ENCODE measurements at regions not wholly inside any gene's neighbourhood (a gene's known extent, or its start where the extent isn't known, plus 50 kb on each side); places are given as distances from the start of the nearest gene placed in this dataset.

DNA sequence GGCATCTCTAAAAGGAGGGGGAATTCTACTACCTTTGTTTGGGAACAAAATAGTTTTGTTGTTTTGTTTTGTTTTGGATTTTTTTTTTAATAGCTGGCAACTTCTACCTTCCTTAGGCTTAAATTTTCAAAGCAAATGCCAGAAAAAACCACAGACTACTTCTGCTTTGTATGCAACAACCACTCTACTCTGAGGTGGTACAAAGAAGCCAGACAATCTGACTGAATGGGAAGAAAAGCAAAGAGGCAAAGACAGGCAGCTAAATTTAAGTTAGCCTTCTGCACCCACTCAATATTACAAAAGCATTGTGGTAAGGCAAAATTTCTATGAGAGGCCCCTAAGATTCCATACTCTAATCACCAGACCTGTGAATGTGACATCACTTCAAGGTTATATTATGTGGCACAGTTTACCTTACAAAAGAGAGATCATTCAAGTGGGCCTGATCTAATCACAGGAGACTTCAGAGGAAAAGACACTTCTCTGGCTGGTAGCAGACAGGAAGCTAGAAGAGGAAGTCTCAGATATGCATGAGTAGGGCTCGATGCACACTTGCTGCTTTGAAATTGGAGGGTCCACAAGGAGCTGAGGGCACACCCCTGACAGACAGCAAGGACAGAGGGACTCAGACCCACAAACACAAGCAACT lies 566.6 kb downstream of the RPS29 start:
- H3K4me1 ChIP-seq (ENCODE audit: control insufficient read depth in 1 of 2, extremely low read depth in 1 of 2, insufficient read depth in 2 of 2, low read length in 2 of 2) = no peaks in the 10 kb centered on the region
- POLR2A ChIA-PET = no interaction called here
- Mint-ChIP-seq H3K9me3 (peaks cover 0 to 3% (median 0%) of the 10 kb centered on the region in 3 donors), H3K36me3 (no peaks in the 10 kb centered on the region), H3K27me3 (no peaks in the 10 kb centered on the region), H3K4me3 (no peak overlapping the region), H3K4me1 (no peaks in the 10 kb centered on the region), H3K27ac (no peak overlapping the region)
- no peak overlapping the region for H3K27ac ChIP-seq (ENCODE audit: low read length)
- ATAC-seq (replicated peaks in 1 of 4) = no peak
- H3K27me3 ChIP-seq (replicated peaks in 1 of 2; ENCODE audit: control insufficient read depth in 2 of 2, extremely low read depth in 1 of 2, insufficient read depth in 2 of 2, low read length in 1 of 2) = no peaks in the 10 kb centered on the region
- H3K36me3 ChIP-seq (ENCODE audit: control insufficient read depth in 2 of 2, extremely low read depth in 1 of 2, insufficient read depth in 1 of 2, low read length in 1 of 2) = no peaks in the 10 kb centered on the region
- WGBS (ENCODE audit: insufficient coverage) = 0% methylated on average over 1 of the region's 1 CpG
- no peak for DNase-seq
- H3K4me3 ChIP-seq (ENCODE audit: control insufficient read depth in 1 of 2, extremely low read depth in 1 of 2, low read length in 1 of 2) = no peak overlapping the region
- CTCF ChIA-PET = no interaction called here
- H3K9me3 ChIP-seq = no peaks in the 10 kb centered on the region

DNA sequence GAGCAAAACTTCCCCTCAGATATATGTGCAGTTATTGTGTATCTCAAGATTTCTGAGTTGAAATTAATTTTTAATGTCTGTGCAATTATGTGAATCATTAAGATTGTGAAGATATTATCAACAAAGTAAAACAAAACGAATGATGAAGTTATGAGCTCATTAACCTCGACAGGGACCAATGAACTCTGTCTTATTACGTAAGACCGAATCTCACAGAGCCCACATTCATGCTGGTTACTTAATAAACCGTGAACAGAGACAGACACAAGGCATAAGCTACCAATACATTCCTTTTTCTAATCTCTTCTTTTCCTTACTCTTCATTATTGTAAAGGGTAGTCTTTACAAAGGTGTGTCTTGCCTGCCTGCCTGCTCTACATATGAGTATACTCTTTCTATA lies 568.7 kb downstream of the RPS29 start:
- Histone ChIP-seq H3K27ac (ENCODE audit: low read length) (no peak overlapping the region), H3K4me1 (ENCODE audit: control insufficient read depth in 1 of 2, extremely low read depth in 1 of 2, insufficient read depth in 2 of 2, low read length in 2 of 2) (no peaks in the 10 kb centered on the region), H3K9me3 (no peaks in the 10 kb centered on the region), H3K27me3 (replicated peaks in 1 of 2; ENCODE audit: control insufficient read depth in 2 of 2, extremely low read depth in 1 of 2, insufficient read depth in 2 of 2, low read length in 1 of 2) (no peaks in the 10 kb centered on the region), H3K4me3 (ENCODE audit: control insufficient read depth in 1 of 2, extremely low read depth in 1 of 2, low read length in 1 of 2) (no peak overlapping the region), H3K36me3 (ENCODE audit: control insufficient read depth in 2 of 2, extremely low read depth in 1 of 2, insufficient read depth in 1 of 2, low read length in 1 of 2) (no peaks in the 10 kb centered on the region)
- POLR2A ChIA-PET = no interaction called here
- Mint-ChIP-seq H3K27ac (no peak overlapping the region), H3K36me3 (no peaks in the 10 kb centered on the region), H3K4me1 (no peaks in the 10 kb centered on the region), H3K4me3 (no peak overlapping the region), H3K27me3 (no peaks in the 10 kb centered on the region), H3K9me3 (no peaks in the 10 kb centered on the region)
- DNase-seq (no peak), ATAC-seq (replicated peaks in 1 of 4) (no peak)
- CTCF ChIA-PET = no interaction called here
- 87% methylated on average over 4 of the region's 5 CpGs for WGBS (ENCODE audit: insufficient coverage)

DNA sequence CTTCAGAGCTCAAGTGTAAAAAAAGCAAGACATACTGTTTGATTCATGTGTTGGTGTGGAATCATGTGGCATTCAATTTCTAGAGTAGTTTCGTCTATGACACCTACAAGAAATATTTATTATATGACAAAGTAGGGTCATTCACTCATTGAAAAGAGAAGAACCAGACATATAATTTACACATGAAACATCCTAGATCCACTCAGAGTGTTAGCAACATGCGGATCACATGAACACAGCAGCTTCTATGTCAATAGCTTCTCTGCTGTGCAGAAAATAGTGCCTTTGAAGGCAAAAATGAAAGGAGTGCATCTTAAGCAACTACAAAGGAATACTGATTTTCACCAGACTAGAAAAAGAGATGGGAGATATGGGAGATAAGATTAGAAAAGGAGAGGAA lies 569.8 kb downstream of the RPS29 start:
- no CpG with 5 or more reads among the region's 2 CpGs for WGBS (ENCODE audit: insufficient coverage)
- no peak for ATAC-seq (replicated peaks in 1 of 4)
- Histone ChIP-seq H3K9me3 (no peaks in the 10 kb centered on the region), H3K36me3 (ENCODE audit: control insufficient read depth in 2 of 2, extremely low read depth in 1 of 2, insufficient read depth in 1 of 2, low read length in 1 of 2) (no peaks in the 10 kb centered on the region), H3K4me3 (ENCODE audit: control insufficient read depth in 1 of 2, extremely low read depth in 1 of 2, low read length in 1 of 2) (no peak overlapping the region), H3K27ac (ENCODE audit: low read length) (no peak overlapping the region), H3K27me3 (replicated peaks in 1 of 2; ENCODE audit: control insufficient read depth in 2 of 2, extremely low read depth in 1 of 2, insufficient read depth in 2 of 2, low read length in 1 of 2) (no peaks in the 10 kb centered on the region), H3K4me1 (ENCODE audit: control insufficient read depth in 1 of 2, extremely low read depth in 1 of 2, insufficient read depth in 2 of 2, low read length in 2 of 2) (no peaks in the 10 kb centered on the region)
- ChIA-PET CTCF (no interaction called here), POLR2A (no interaction called here)
- Mint-ChIP-seq H3K36me3 (no peaks in the 10 kb centered on the region), H3K4me1 (no peaks in the 10 kb centered on the region), H3K27me3 (no peaks in the 10 kb centered on the region), H3K27ac (no peak overlapping the region), H3K9me3 (no peaks in the 10 kb centered on the region), H3K4me3 (no peak overlapping the region)
- no peak for DNase-seq

DNA sequence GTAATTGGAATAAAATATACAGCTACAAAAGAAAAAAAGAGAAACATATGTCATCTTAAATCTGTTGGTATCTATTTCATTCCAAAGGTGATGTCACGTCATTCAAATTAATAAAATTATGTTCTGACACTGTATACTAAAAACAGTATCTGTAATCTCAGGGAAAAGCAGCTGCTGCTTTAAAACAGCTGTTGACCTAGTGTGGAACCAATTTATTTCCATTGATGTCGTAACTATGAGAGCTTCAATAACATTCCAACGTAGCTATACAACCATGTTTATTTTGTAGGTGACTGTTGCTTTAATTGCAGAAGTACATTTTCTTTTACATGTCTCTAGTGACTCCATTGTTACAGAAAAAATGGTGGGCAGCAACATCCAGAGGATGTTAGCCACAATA lies 571.7 kb downstream of the RPS29 start:
- no peak overlapping the region for H3K27ac ChIP-seq (ENCODE audit: low read length)
- H3K4me3 Mint-ChIP-seq = no peak overlapping the region
- no CpG with 5 or more reads among the region's 3 CpGs for WGBS (ENCODE audit: insufficient coverage)
- H3K27ac Mint-ChIP-seq = no peak overlapping the region
- H3K27me3 Mint-ChIP-seq = no peaks in the 10 kb centered on the region
- H3K9me3 ChIP-seq = no peaks in the 10 kb centered on the region
- peaks cover 0 to 4% (median 0%) of the 10 kb centered on the region in 3 donors for H3K9me3 Mint-ChIP-seq
- DNase-seq (no peak), ATAC-seq (replicated peaks in 1 of 4) (no peak)
- no peaks in the 10 kb centered on the region for H3K36me3 ChIP-seq (ENCODE audit: control insufficient read depth in 2 of 2, extremely low read depth in 1 of 2, insufficient read depth in 1 of 2, low read length in 1 of 2)
- no peaks in the 10 kb centered on the region for H3K27me3 ChIP-seq (replicated peaks in 1 of 2; ENCODE audit: control insufficient read depth in 2 of 2, extremely low read depth in 1 of 2, insufficient read depth in 2 of 2, low read length in 1 of 2)
- no peaks in the 10 kb centered on the region for H3K36me3 Mint-ChIP-seq
- no peaks in the 10 kb centered on the region for H3K4me1 Mint-ChIP-seq
- H3K4me3 ChIP-seq (ENCODE audit: control insufficient read depth in 1 of 2, extremely low read depth in 1 of 2, low read length in 1 of 2) = no peak overlapping the region
- H3K4me1 ChIP-seq (ENCODE audit: control insufficient read depth in 1 of 2, extremely low read depth in 1 of 2, insufficient read depth in 2 of 2, low read length in 2 of 2) = no peaks in the 10 kb centered on the region
- POLR2A ChIA-PET = interaction anchor here in 1 of 2 donors (0.6 kb wide), 1 partner anchor 59 kb away, joined by 4 read pairs; no protein-coding TSS in a partner anchor
- CTCF ChIA-PET = no interaction called here

DNA sequence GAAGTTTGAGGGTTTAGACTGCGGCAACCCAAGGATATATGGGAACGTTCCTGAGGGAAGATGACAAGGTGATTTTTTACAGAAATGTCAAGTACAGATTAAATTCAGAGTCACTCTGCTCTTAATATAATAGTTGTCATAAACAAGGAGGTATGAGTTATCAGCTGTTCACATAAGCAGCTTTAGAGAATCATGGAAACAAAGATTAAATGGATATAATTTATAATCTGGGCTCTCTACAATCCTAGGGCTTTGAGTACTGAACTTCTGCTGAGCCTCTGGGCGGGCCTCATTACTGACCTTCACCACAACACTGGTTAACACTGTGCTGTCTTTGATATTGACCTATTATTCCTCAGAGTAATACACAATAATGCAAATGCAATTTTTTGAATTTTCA lies 577.8 kb downstream of the RPS29 start:
- no peaks in the 10 kb centered on the region for H3K4me1 Mint-ChIP-seq
- no peaks in the 10 kb centered on the region for H3K4me1 ChIP-seq (ENCODE audit: control insufficient read depth in 1 of 2, extremely low read depth in 1 of 2, insufficient read depth in 2 of 2, low read length in 2 of 2)
- ATAC-seq (replicated peaks in 1 of 4) = no peak

GRCh38 chr14:48991141-48991540 lies 595.0 kb downstream of the RPS29 start:
- Mint-ChIP-seq H3K4me3 (no peak overlapping the region), H3K9me3 (peaks cover 0 to 4% (median 0%) of the 10 kb centered on the region in 3 donors), H3K27me3 (no peaks in the 10 kb centered on the region), H3K27ac (no peak overlapping the region), H3K36me3 (no peaks in the 10 kb centered on the region), H3K4me1 (no peaks in the 10 kb centered on the region)
- 90% methylated on average over 2 of the region's 4 CpGs for WGBS (ENCODE audit: insufficient coverage)
- H3K27me3 ChIP-seq (replicated peaks in 1 of 2; ENCODE audit: control insufficient read depth in 2 of 2, extremely low read depth in 1 of 2, insufficient read depth in 2 of 2, low read length in 1 of 2) = no peaks in the 10 kb centered on the region
- H3K27ac ChIP-seq (ENCODE audit: low read length) = no peak overlapping the region
- H3K4me1 ChIP-seq (ENCODE audit: control insufficient read depth in 1 of 2, extremely low read depth in 1 of 2, insufficient read depth in 2 of 2, low read length in 2 of 2) = no peaks in the 10 kb centered on the region
- ChIA-PET CTCF (no interaction called here), POLR2A (interaction anchor here in 1 of 2 donors (0.6 kb wide), 1 partner anchor 361 kb away, joined by 3 read pairs; no protein-coding TSS in a partner anchor)
- no peaks in the 10 kb centered on the region for H3K9me3 ChIP-seq
- ATAC-seq (replicated peaks in 1 of 4) (no peak), DNase-seq (no peak)
- no peaks in the 10 kb centered on the region for H3K36me3 ChIP-seq (ENCODE audit: control insufficient read depth in 2 of 2, extremely low read depth in 1 of 2, insufficient read depth in 1 of 2, low read length in 1 of 2)
- no peak overlapping the region for H3K4me3 ChIP-seq (ENCODE audit: control insufficient read depth in 1 of 2, extremely low read depth in 1 of 2, low read length in 1 of 2)

More for the DNA sequence above, 577.8 kb downstream of the RPS29 start:
- H3K4me3 Mint-ChIP-seq = no peak overlapping the region
- H3K27ac Mint-ChIP-seq = no peak overlapping the region
- no peaks in the 10 kb centered on the region for H3K27me3 ChIP-seq (replicated peaks in 1 of 2; ENCODE audit: control insufficient read depth in 2 of 2, extremely low read depth in 1 of 2, insufficient read depth in 2 of 2, low read length in 1 of 2)
- 50% methylated on average over 1 of the region's 3 CpGs for WGBS (ENCODE audit: insufficient coverage)
- no peaks in the 10 kb centered on the region for H3K9me3 ChIP-seq
- no peaks in the 10 kb centered on the region for H3K36me3 Mint-ChIP-seq
- no peaks in the 10 kb centered on the region for H3K36me3 ChIP-seq (ENCODE audit: control insufficient read depth in 2 of 2, extremely low read depth in 1 of 2, insufficient read depth in 1 of 2, low read length in 1 of 2)
- no peaks in the 10 kb centered on the region for H3K27me3 Mint-ChIP-seq
- peaks cover 0 to 4% (median 0%) of the 10 kb centered on the region in 3 donors for H3K9me3 Mint-ChIP-seq
- no peak overlapping the region for H3K27ac ChIP-seq (ENCODE audit: low read length)
- no peak for DNase-seq
- POLR2A ChIA-PET = no interaction called here
- H3K4me3 ChIP-seq (ENCODE audit: control insufficient read depth in 1 of 2, extremely low read depth in 1 of 2, low read length in 1 of 2) = no peak overlapping the region
- CTCF ChIA-PET = no interaction called here
